Gastrocnemius medialis (tissue), 4 donors: ENCODE measurements at regions not wholly inside any gene's neighbourhood (a gene's known extent, or its start where the extent isn't known, plus 50 kb on each side); places are given as distances from the start of the nearest gene placed in this dataset.

Experiments used
- CTCF ChIP-seq, 5 experiments: fragments of 450-650 bp in 3 of 5; fragments of 200-600 bp in 2 of 5; sonication (generic) in 2 of 5; IDR thresholded peaks in 4 of 5; conservative IDR thresholded peaks in 1 of 5; 1 replicate in 4 of 5; 2 replicates in 1 of 5; pipeline ENCODE4 v1.5.1; 2016 to 2019; ENCODE audit warnings: antibody characterized with exemption in 5 of 5, mild to moderate bottlenecking in 3 of 5, moderate library complexity in 3 of 5
- POLR2A ChIP-seq, 2 donors: fragments of 450-650 bp; IDR thresholded peaks; one replicate each; pipeline ENCODE4 v1.6.1; 2017; ENCODE audit warnings: antibody characterized with exemption in 2 of 2, mild to moderate bottlenecking in 2 of 2, moderate library complexity in 2 of 2

- TF ChIP-seq CTCF (IDR thresholded peaks at IDR 0.05 in 4 of 5, conservative IDR thresholded peaks at IDR 0.05 in 1 of 5) (no peak), POLR2A (IDR thresholded peaks at IDR 0.05) (no peak)
These were observed 606.3 kb upstream of the PLXNA2 start for GRCh38 chr1:208850442-208850841.
